Esophagus squamous epithelium (tissue), 5 donors: ENCODE measurements at regions not wholly inside any gene's neighbourhood (a gene's known extent, or its start where the extent isn't known, plus 50 kb on each side); places are given as distances from the start of the nearest gene placed in this dataset.

Source experiments
- DNase-seq: peaks from one replicate; lab custom pipeline; 2025; lab: John Stamatoyannopoulos, UW
- H3K27ac ChIP-seq, 4 donors: fragments of 200-600 bp; sonication (generic); one replicate each; pipeline ENCODE4 v1.5.1; 2016 to 2019; ENCODE audit warnings: mild to moderate bottlenecking in 1 of 4
- H3K27me3 ChIP-seq, 4 donors: fragments of 200-600 bp; sonication (generic); 1 replicate in 3 of 4; 2 replicates in 1 of 4; pipeline versions ENCODE4 v1.5.1 to v1.6.0; 2017 to 2021; ENCODE audit warnings: antibody characterized with exemption in 1 of 4
- H3K36me3 ChIP-seq, 3 donors: fragments of 200-600 bp; sonication (generic); one replicate each; pipeline ENCODE4 v1.5.1; 2016 to 2019
- H3K4me1 ChIP-seq, 3 donors: fragments of 200-600 bp; sonication (generic); one replicate each; pipeline ENCODE4 v1.5.1; 2017 to 2019
- H3K4me3 ChIP-seq, 4 donors: fragments of 200-600 bp; sonication (generic); 1 replicate in 3 of 4; 2 replicates in 1 of 4; pipeline ENCODE4 v1.5.1; 2016 to 2019; ENCODE audit warnings: mild to moderate bottlenecking in 2 of 4, moderate library complexity in 1 of 4
- H3K9me3 ChIP-seq, 3 donors: fragments of 200-600 bp; sonication (generic); one replicate each; pipeline ENCODE4 v1.5.1; 2016 to 2019
- CTCF ChIP-seq, 6 experiments: fragments of 450-650 bp in 4 of 6; fragments of 200-600 bp in 2 of 6; sonication (generic) in 2 of 6; IDR thresholded peaks; one replicate each; pipeline ENCODE4 v1.5.1; 2016 to 2019; ENCODE audit warnings: antibody characterized with exemption in 6 of 6, mild to moderate bottlenecking in 4 of 6, moderate library complexity in 4 of 6
- POLR2A ChIP-seq, 4 donors: fragments of 450-650 bp; IDR thresholded peaks; one replicate each; pipeline ENCODE4 v1.6.1; 2017; ENCODE audit warnings: antibody characterized with exemption in 4 of 4, mild to moderate bottlenecking in 4 of 4, moderate library complexity in 3 of 4
- WGBS, 2 donors: methylation state at CpG; one replicate each; pipeline ENCODE4 v1.1.5; 2018; 5-methylcytosine and 5-hydroxymethylcytosine counted together
- intact Hi-C: fragments of 100-400 bp; cut with DNase I; formaldehyde crosslinking; loops from one replicate; pipeline ENCODE4 v1.15.0; 2022
- donor health status: DM: yes; HTN: yes; CAD: no.

GRCh38 chr15:70257573-70258248 is 160.0 kb upstream of the TLE3 start:
- Histone ChIP-seq H3K27ac (no peak overlapping the region), H3K36me3 (no peaks in the 10 kb centered on the region), H3K9me3 (no peaks in the 10 kb centered on the region), H3K27me3 (peaks cover 0 to 27% (median 0%) of the 10 kb centered on the region in 4 donors), H3K4me1 (peaks cover 7 to 24% (median 10%) of the 10 kb centered on the region in 3 donors), H3K4me3 (no peak overlapping the region)
- no peak for TF ChIP-seq CTCF (IDR thresholded peaks at IDR 0.05)
- 90 to 94% methylated on average over 3 of the region's 8 CpGs for WGBS, 2 donors
- no peak for DNase-seq
- intact Hi-C loops = no loop called here

DNA sequence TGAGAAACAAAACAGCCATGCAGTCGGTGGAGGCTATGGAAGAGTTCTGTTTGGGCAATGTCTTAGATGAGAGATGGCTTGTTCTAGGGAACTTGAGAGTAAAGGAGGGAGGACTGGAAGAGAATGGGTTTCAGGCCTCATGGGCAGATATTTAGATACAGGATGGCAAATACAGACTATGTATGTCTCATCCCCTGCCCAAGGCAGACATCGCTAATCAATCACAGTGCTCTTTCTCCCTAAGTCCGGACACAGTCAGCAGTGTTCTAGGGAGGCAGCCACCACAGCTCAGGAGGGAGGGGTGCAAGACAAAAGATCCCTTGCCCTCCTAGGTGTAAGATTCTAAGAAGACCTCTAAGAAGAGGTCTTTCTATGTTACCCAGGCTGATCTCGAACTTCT is 159.3 kb upstream of the TLE3 start:
- Histone ChIP-seq H3K27ac (no peak overlapping the region), H3K4me3 (no peak overlapping the region), H3K4me1 (peaks cover 7 to 29% (median 10%) of the 10 kb centered on the region in 3 donors), H3K9me3 (no peaks in the 10 kb centered on the region), H3K27me3 (peaks cover 0 to 27% (median 0%) of the 10 kb centered on the region in 4 donors), H3K36me3 (no peaks in the 10 kb centered on the region)
- intact Hi-C loops = no loop called here
- WGBS, 2 donors = 82 to 100% methylated on average over 3 to 4 of the region's 4 CpGs
- TF ChIP-seq CTCF (IDR thresholded peaks at IDR 0.05) = no peak
- no peak for TF ChIP-seq POLR2A (IDR thresholded peaks at IDR 0.05)
- DNase-seq = no peak

DNA sequence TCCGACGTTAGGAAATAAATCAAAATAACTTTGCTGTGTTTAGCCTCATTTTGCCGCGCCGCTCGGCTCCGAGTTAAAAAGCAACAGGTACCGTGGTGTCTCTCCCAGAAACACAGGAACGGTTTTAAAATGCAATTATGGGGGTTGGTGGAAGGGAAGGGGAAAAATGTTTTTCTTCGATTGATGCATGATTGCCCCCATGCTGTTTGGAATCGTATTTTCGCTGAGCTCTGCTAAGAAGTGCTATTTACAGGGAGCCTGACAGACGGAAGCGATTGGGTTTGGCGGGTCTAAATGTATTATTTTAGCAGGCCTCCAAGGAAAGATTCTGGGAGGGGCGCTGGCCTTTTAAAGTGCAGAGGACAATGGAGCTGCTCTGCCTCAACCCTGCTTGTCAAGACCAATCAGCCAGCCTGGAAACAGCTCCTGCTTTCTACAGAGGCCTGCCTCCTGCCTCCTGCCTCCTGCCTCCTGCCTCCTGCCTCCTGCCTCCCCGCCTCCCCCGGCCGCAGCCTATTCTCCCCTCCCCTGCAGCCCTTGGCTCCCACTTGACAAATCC is 156.7 kb upstream of the TLE3 start:
- TF ChIP-seq CTCF (IDR thresholded peaks at IDR 0.05) = no peak
- TF ChIP-seq POLR2A (IDR thresholded peaks at IDR 0.05) = no peak
- intact Hi-C loops = no loop called here
- Histone ChIP-seq H3K36me3 (no peaks in the 10 kb centered on the region), H3K9me3 (no peaks in the 10 kb centered on the region), H3K27me3 (peaks cover 0 to 27% (median 0%) of the 10 kb centered on the region in 4 donors), H3K4me3 (no peak overlapping the region), H3K27ac (no peak overlapping the region), H3K4me1 (peaks cover 7 to 33% (median 10%) of the 10 kb centered on the region in 3 donors)
- 84 to 90% methylated on average over 16 to 19 of the region's 19 CpGs for WGBS, 2 donors
- no peak for DNase-seq

DNA sequence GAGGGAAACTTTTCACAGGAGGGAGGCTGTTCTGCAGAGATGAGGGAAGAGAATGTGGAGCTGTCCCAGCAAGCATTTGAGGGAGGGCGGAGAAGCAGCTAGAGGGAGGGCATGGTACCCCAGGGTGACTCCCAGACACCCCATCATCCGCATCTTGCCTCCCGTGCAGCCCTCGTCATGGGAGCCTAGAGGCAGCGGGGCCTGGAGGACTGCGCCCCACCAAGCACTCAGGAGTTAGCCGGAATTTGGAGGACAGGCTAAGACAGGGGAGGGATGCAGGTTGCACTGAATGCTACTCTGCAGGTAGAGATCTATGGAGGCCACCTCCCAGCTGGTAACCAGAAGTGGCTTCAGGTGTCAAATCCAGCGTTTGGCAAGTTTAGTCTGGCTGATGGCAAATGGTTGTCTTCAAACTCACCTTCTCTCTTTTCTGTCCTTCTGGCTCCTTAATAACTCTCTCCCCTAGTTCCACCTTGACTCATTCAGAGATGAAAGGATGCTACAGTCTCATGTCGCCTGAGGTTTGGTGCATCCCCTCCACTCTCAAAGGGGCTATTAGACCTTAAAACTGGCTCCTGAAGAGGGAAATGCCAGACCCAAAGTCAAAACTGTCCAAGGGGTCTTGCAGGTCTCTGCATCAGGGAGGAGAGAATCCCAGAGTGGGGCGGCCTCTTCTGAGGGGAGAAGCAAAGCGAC is 155.9 kb upstream of the TLE3 start:
- TF ChIP-seq POLR2A (IDR thresholded peaks at IDR 0.05) (no peak), CTCF (IDR thresholded peaks at IDR 0.05) (no peak)
- 87 to 95% methylated on average over 9 to 10 of the region's 11 CpGs for WGBS, 2 donors
- Histone ChIP-seq H3K36me3 (no peaks in the 10 kb centered on the region), H3K9me3 (no peaks in the 10 kb centered on the region), H3K4me1 (peaks cover 1 to 27% (median 3%) of the 10 kb centered on the region in 3 donors), H3K27ac (no peak overlapping the region), H3K27me3 (peaks cover 0 to 27% (median 0%) of the 10 kb centered on the region in 4 donors), H3K4me3 (no peak overlapping the region)
- intact Hi-C loops = no loop called here
- no peak for DNase-seq

GRCh38 chr15:70252951-70253320 is 155.2 kb upstream of the TLE3 start:
- Histone ChIP-seq H3K36me3 (no peaks in the 10 kb centered on the region), H3K4me3 (no peak overlapping the region), H3K4me1 (peaks cover 0 to 22% (median 0%) of the 10 kb centered on the region in 3 donors), H3K27ac (no peak overlapping the region), H3K27me3 (peaks cover 0 to 20% (median 0%) of the 10 kb centered on the region in 4 donors), H3K9me3 (no peaks in the 10 kb centered on the region)
- DNase-seq = no peak
- intact Hi-C loops = no loop called here
- TF ChIP-seq CTCF (IDR thresholded peaks at IDR 0.05) (no peak), POLR2A (IDR thresholded peaks at IDR 0.05) (no peak)
- 82 to 85% methylated on average over 2 to 4 of the region's 7 CpGs for WGBS, 2 donors
